ENCODE measurements at regions not wholly inside any gene's neighbourhood (a gene's known extent, or its start where the extent isn't known, plus 50 kb on each side); places are given as distances from the start of the nearest gene placed in this dataset.

GRCh38 chr10:28983799-28984198 lies 305.1 kb upstream of the LYZL1 start:
- peaks cover 7% of the 10 kb centered on the region for H3K4me1 ChIP-seq (ENCODE audit: control insufficient read depth, extremely low read depth, insufficient read depth, low read length)
- no peaks in the 10 kb centered on the region for H3K36me3 ChIP-seq (ENCODE audit: control insufficient read depth, insufficient read depth, low read length)
- H3K79me2 ChIP-seq (ENCODE audit: control insufficient read depth, insufficient read depth, low read length), result no peaks in the 10 kb centered on the region
- no peaks in the 10 kb centered on the region for H4K20me1 ChIP-seq (ENCODE audit: control insufficient read depth, extremely low read depth, insufficient read depth, low read length)
- peaks cover 3% of the 10 kb centered on the region for H3K27me3 ChIP-seq (ENCODE audit: control insufficient read depth, insufficient read depth, low read length)
- H3K9me3 ChIP-seq (ENCODE audit: control insufficient read depth, insufficient read depth, low read depth, low read length), result no peaks in the 10 kb centered on the region
- H2AFZ ChIP-seq (ENCODE audit: low read length), result no peak overlapping the region
- no peak overlapping the region for H3K4me3 ChIP-seq (replicated peaks in 1 of 4; ENCODE audit: control extremely low read depth in 1 of 4, insufficient read depth in 1 of 4, low read depth in 3 of 4, low read length in 4 of 4)
- H3K27ac ChIP-seq (ENCODE audit: insufficient read depth, low read length), result no peak overlapping the region
- DNase-seq (ENCODE audit: low read depth in 2 of 2), result peak in 1 of 2 donors; percentile 30
- no peak overlapping the region for H3K4me2 ChIP-seq (ENCODE audit: extremely low read depth, insufficient read depth, low read length)
- H3K9ac ChIP-seq (ENCODE audit: insufficient read depth, low read length), result no peak overlapping the region
- no peak for TF ChIP-seq CTCF (conservative IDR thresholded peaks at IDR 0.05 in 1 of 2, IDR thresholded peaks at IDR 0.05 in 1 of 2; ENCODE audit: low read depth in 1 of 2, low read length in 2 of 2)
- no peak for TF ChIP-seq EZH2 (IDR thresholded peaks at IDR 0.05; ENCODE audit: low read length, missing control alignments)

GRCh38 chr10:28984431-28984830 lies 304.4 kb upstream of the LYZL1 start:
- Histone ChIP-seq H3K9me3 (ENCODE audit: control insufficient read depth, insufficient read depth, low read depth, low read length) (no peaks in the 10 kb centered on the region), H4K20me1 (ENCODE audit: control insufficient read depth, extremely low read depth, insufficient read depth, low read length) (no peaks in the 10 kb centered on the region), H3K27ac (ENCODE audit: insufficient read depth, low read length) (no peak overlapping the region), H3K36me3 (ENCODE audit: control insufficient read depth, insufficient read depth, low read length) (no peaks in the 10 kb centered on the region), H3K4me3 (replicated peaks in 1 of 4; ENCODE audit: control extremely low read depth in 1 of 4, insufficient read depth in 1 of 4, low read depth in 3 of 4, low read length in 4 of 4) (no peak overlapping the region), H3K4me1 (ENCODE audit: control insufficient read depth, extremely low read depth, insufficient read depth, low read length) (peaks cover 7% of the 10 kb centered on the region), H3K27me3 (ENCODE audit: control insufficient read depth, insufficient read depth, low read length) (peaks cover 3% of the 10 kb centered on the region), H3K9ac (ENCODE audit: insufficient read depth, low read length) (no peak overlapping the region), H3K79me2 (ENCODE audit: control insufficient read depth, insufficient read depth, low read length) (no peaks in the 10 kb centered on the region), H3K4me2 (ENCODE audit: extremely low read depth, insufficient read depth, low read length) (peak overlapping the region; percentile 46), H2AFZ (ENCODE audit: low read length) (no peak overlapping the region)
- no peak for TF ChIP-seq EZH2 (IDR thresholded peaks at IDR 0.05; ENCODE audit: low read length, missing control alignments)
- no peak for TF ChIP-seq CTCF (conservative IDR thresholded peaks at IDR 0.05 in 1 of 2, IDR thresholded peaks at IDR 0.05 in 1 of 2; ENCODE audit: low read depth in 1 of 2, low read length in 2 of 2)
- DNase-seq (ENCODE audit: low read depth in 2 of 2), result peak; percentile 85 to 89

DNA sequence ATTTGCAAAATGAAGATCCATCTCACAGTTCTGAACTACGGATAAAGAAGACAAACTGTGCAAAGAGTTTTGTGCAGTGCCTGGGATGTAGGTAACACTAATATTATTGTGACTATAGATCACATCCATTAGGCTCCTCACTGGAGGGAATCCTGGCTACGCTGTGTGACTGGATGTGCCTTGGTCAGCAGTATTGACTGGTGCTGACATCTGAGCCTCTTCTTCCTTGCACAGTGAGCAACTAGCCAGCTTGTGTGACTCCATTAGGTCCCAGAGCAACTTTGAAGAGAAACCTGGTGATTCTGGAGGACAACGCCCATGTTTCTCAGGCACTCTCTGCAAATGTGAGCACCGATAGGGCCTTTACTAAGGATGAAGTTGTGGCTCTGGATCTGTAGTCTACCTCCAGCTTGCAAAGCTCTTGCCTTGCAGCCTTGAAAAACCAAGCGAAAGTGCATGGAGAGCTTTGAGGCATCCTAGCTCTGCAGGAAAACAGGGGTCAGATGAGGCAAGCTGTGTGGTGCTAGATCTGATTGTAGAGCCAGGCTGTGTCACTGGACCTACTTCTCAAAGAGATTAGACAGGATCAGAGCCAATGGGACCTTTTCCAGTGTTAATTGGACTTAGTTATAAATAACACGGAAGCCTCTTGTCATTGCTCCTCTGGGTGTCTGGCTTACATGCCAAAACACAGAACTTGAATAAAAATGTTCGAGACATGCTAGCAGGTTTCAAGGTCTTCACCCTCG lies 303.6 kb upstream of the LYZL1 start:
- Histone ChIP-seq H3K27me3 (ENCODE audit: control insufficient read depth, insufficient read depth, low read length) (peaks cover 3% of the 10 kb centered on the region), H2AFZ (ENCODE audit: low read length) (no peak overlapping the region)

More for the DNA sequence above, 303.6 kb upstream of the LYZL1 start:
- no peak for DNase-seq (ENCODE audit: low read depth in 2 of 2)
- peaks cover 7% of the 10 kb centered on the region for H3K4me1 ChIP-seq (ENCODE audit: control insufficient read depth, extremely low read depth, insufficient read depth, low read length)
- H3K36me3 ChIP-seq (ENCODE audit: control insufficient read depth, insufficient read depth, low read length), result no peaks in the 10 kb centered on the region
- no peaks in the 10 kb centered on the region for H4K20me1 ChIP-seq (ENCODE audit: control insufficient read depth, extremely low read depth, insufficient read depth, low read length)
- H3K79me2 ChIP-seq (ENCODE audit: control insufficient read depth, insufficient read depth, low read length), result no peaks in the 10 kb centered on the region
- H3K4me2 ChIP-seq (ENCODE audit: extremely low read depth, insufficient read depth, low read length), result no peak overlapping the region
- H3K4me3 ChIP-seq (replicated peaks in 1 of 4; ENCODE audit: control extremely low read depth in 1 of 4, insufficient read depth in 1 of 4, low read depth in 3 of 4, low read length in 4 of 4), result no peak overlapping the region
- TF ChIP-seq EZH2 (IDR thresholded peaks at IDR 0.05; ENCODE audit: low read length, missing control alignments), result no peak
- no peak for TF ChIP-seq CTCF (conservative IDR thresholded peaks at IDR 0.05 in 1 of 2, IDR thresholded peaks at IDR 0.05 in 1 of 2; ENCODE audit: low read depth in 1 of 2, low read length in 2 of 2)
- H3K9ac ChIP-seq (ENCODE audit: insufficient read depth, low read length), result no peak overlapping the region
- H3K9me3 ChIP-seq (ENCODE audit: control insufficient read depth, insufficient read depth, low read depth, low read length), result no peaks in the 10 kb centered on the region
- no peak overlapping the region for H3K27ac ChIP-seq (ENCODE audit: insufficient read depth, low read length)

Data from fibroblast of lung (primary cell).